Activated CD8-positive, alpha-beta T cell treated with anti-CD3 and anti-CD28 coated beads for 36 hours (primary cell): ENCODE measurements at regions not wholly inside any gene's neighbourhood (a gene's known extent, or its start where the extent isn't known, plus 50 kb on each side); places are given as distances from the start of the nearest gene placed in this dataset.

Experiments
- ATAC-seq: fragments of 200-7000 bp; cut with Tn5 transposase; one replicate; pipeline ENCODE4 v1.10.0; 2021; ENCODE audit warnings: mild to moderate bottlenecking, moderate library complexity
- CTCF ChIA-PET: fragments of 350-600 bp; sonication (Branson Sonifier 250); formaldehyde crosslinking; loops from one replicate; lab custom pipeline; 2021; ENCODE audit warnings: antibody characterized with exemption; lab: Charles Lee
- POLR2A ChIA-PET: fragments of 350-600 bp; sonication (Branson Sonifier 250); formaldehyde crosslinking; loops from one replicate; lab custom pipeline; 2021; ENCODE audit warnings: antibody characterized with exemption; lab: Charles Lee
- DNase-seq: peaks from one replicate; pipeline ENCODE4 v3.0.0-alpha.2; 2020
- H3K27ac Mint-ChIP-seq: one replicate; pipeline ENCODE4 v1.8.0; 2021; ENCODE audit warnings: mild to moderate bottlenecking, mixed read lengths
- H3K27me3 Mint-ChIP-seq: one replicate; pipeline ENCODE4 v1.8.0; 2021; ENCODE audit warnings: mixed read lengths
- H3K36me3 Mint-ChIP-seq: one replicate; pipeline ENCODE4 v1.8.0; 2021; ENCODE audit warnings: low read depth, mixed read lengths
- H3K4me1 Mint-ChIP-seq: one replicate; pipeline ENCODE4 v1.8.0; 2021; ENCODE audit warnings: low read depth, mixed read lengths
- H3K4me3 Mint-ChIP-seq: one replicate; pipeline ENCODE4 v1.8.0; 2021; ENCODE audit warnings: mild to moderate bottlenecking, moderate library complexity, mixed read lengths
- H3K9me3 Mint-ChIP-seq: one replicate; pipeline ENCODE4 v1.8.0; 2021; ENCODE audit warnings: mixed read lengths
- intact Hi-C: fragments of 100-400 bp; cut with micrococcal nuclease; formaldehyde crosslinking; loops from one replicate; pipeline ENCODE4 v1.10.0; 2022
- TF ChIP-seq, protein P1 (sequence below): fragments of 200-600 bp; IDR thresholded peaks from one replicate; pipeline ENCODE4 v1.8.0; 2022; ENCODE audit warnings: antibody characterized with exemption, mild to moderate bottlenecking

- TF ChIP-seq, protein P1, sequence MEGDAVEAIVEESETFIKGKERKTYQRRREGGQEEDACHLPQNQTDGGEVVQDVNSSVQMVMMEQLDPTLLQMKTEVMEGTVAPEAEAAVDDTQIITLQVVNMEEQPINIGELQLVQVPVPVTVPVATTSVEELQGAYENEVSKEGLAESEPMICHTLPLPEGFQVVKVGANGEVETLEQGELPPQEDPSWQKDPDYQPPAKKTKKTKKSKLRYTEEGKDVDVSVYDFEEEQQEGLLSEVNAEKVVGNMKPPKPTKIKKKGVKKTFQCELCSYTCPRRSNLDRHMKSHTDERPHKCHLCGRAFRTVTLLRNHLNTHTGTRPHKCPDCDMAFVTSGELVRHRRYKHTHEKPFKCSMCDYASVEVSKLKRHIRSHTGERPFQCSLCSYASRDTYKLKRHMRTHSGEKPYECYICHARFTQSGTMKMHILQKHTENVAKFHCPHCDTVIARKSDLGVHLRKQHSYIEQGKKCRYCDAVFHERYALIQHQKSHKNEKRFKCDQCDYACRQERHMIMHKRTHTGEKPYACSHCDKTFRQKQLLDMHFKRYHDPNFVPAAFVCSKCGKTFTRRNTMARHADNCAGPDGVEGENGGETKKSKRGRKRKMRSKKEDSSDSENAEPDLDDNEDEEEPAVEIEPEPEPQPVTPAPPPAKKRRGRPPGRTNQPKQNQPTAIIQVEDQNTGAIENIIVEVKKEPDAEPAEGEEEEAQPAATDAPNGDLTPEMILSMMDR: no peak
- ChIA-PET CTCF (no interaction called here), POLR2A (no interaction called here)
- Mint-ChIP-seq H3K36me3 (no peaks in the 10 kb centered on the region), H3K4me1 (no peaks in the 10 kb centered on the region), H3K4me3 (no peak overlapping the region), H3K27me3 (peaks cover 3% of the 10 kb centered on the region), H3K9me3 (no peaks in the 10 kb centered on the region), H3K27ac (no peak overlapping the region)
- ATAC-seq (no peak), DNase-seq (no peak)
- intact Hi-C loops: no loop called here
Measured at GRCh38 chr5:128684961-128685360, 146.9 kb upstream of the FBN2 start.

- ATAC-seq (no peak), DNase-seq (no peak)
- POLR2A ChIA-PET: no interaction called here
- intact Hi-C loops: no loop called here
- TF ChIP-seq, protein P1: no peak
- Mint-ChIP-seq H3K9me3 (no peaks in the 10 kb centered on the region), H3K4me1 (no peaks in the 10 kb centered on the region), H3K27me3 (no peaks in the 10 kb centered on the region), H3K27ac (no peak overlapping the region), H3K4me3 (no peak overlapping the region), H3K36me3 (no peaks in the 10 kb centered on the region)
- CTCF ChIA-PET: no interaction called here
Measured at GRCh38 chr5:128687930-128688329, 149.9 kb upstream of the FBN2 start.

DNA sequence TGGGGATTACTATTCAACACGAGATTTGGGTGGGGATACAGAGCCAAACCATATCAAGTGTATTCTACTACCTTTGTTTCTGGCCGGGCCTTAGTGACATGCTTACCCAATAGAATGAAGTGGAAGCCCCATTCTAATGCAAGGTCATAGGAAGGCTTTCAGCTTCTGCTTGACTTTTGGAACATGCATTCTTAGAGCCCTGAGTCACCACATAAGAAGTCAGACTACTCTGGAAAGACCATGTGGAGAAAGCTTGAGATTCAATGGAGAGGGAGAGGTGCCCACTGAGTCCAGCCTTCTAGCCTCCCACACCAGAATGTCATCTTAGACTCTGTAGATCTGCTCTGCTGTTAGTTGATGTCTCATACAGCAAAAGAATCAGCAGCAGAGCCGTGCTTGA lies 155.7 kb upstream of the FBN2 start:
- H3K27me3 Mint-ChIP-seq: no peaks in the 10 kb centered on the region
- no peaks in the 10 kb centered on the region for H3K36me3 Mint-ChIP-seq
- POLR2A ChIA-PET: no interaction called here
- H3K9me3 Mint-ChIP-seq: no peaks in the 10 kb centered on the region
- H3K4me1 Mint-ChIP-seq: no peaks in the 10 kb centered on the region
- H3K27ac Mint-ChIP-seq: no peak overlapping the region
- TF ChIP-seq, protein P1: no peak
- CTCF ChIA-PET: no interaction called here
- DNase-seq (no peak), ATAC-seq (no peak)
- H3K4me3 Mint-ChIP-seq: no peak overlapping the region
- intact Hi-C loops: no loop called here

GRCh38 chr5:128695791-128696530 lies 157.9 kb upstream of the FBN2 start:
- ChIA-PET CTCF (no interaction called here), POLR2A (no interaction called here)
- Mint-ChIP-seq H3K36me3 (no peaks in the 10 kb centered on the region), H3K27ac (no peak overlapping the region), H3K4me3 (no peak overlapping the region), H3K9me3 (no peaks in the 10 kb centered on the region), H3K27me3 (no peaks in the 10 kb centered on the region), H3K4me1 (no peaks in the 10 kb centered on the region)
- TF ChIP-seq, protein P1: no peak
- intact Hi-C loops: no loop called here
- DNase-seq (no peak), ATAC-seq (no peak)

DNA sequence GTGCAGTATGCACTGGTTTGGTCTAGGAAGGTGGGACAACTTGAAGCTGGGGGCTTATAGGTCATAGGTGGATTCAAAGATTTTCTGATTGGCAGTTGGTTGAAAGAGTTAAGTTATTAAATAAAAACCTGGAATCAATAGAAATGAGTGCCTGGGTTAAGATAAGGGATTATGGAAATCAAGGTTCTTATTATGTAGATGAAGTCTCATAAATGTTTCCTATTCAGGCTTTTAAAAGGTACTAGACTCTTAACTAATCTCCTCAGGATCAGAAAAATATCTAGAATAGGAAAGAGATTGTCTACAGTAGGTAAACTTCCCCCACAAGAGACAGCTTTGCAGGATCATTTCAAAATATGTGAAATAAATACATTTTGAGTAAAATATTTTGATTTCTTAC lies 163.3 kb upstream of the FBN2 start:
- ATAC-seq (no peak), DNase-seq (no peak)
- H3K27me3 Mint-ChIP-seq: no peaks in the 10 kb centered on the region
- no peak overlapping the region for H3K4me3 Mint-ChIP-seq
- peaks cover 2% of the 10 kb centered on the region for H3K9me3 Mint-ChIP-seq
- ChIA-PET CTCF (no interaction called here), POLR2A (no interaction called here)
- H3K36me3 Mint-ChIP-seq: no peaks in the 10 kb centered on the region
- no peaks in the 10 kb centered on the region for H3K4me1 Mint-ChIP-seq
- TF ChIP-seq, protein P1: no peak
- intact Hi-C loops: no loop called here
- H3K27ac Mint-ChIP-seq: no peak overlapping the region
